HL-60 (cell line): ENCODE measurements at regions not wholly inside any gene's neighbourhood (a gene's known extent, or its start where the extent isn't known, plus 50 kb on each side); places are given as distances from the start of the nearest gene placed in this dataset.

Experiments used
- DNase-seq, 2 experiments: peaks; one replicate each; pipeline ENCODE4 v3.0.0-alpha.2; 2010 to 2020; ENCODE audit warnings: low read depth in 1 of 2, low spot score in 1 of 2
- H3K27ac ChIP-seq: fragments of 250-450 bp; sonication (Bioruptor Pico); replicated peaks from 2 replicates; pipeline ENCODE4 v1.5.1; 2020; ENCODE audit warnings: mild to moderate bottlenecking, moderate library complexity
- H3K27me3 ChIP-seq: fragments of 250-450 bp; sonication (Bioruptor Pico); 2 replicates; pipeline ENCODE4 v1.5.1; 2021; ENCODE audit warnings: mild to moderate bottlenecking, moderate library complexity; ENCODE audit not compliant: insufficient read depth, poor library complexity, severe bottlenecking
- H3K4me3 ChIP-seq: replicated peaks from 2 replicates; pipeline ENCODE4 v1.5.1; 2011; ENCODE audit warnings: mild to moderate bottlenecking, control low read depth, low read length; ENCODE audit not compliant: insufficient read depth
- CTCF ChIP-seq: IDR thresholded peaks from one replicate; pipeline ENCODE4 v1.5.1; 2011; ENCODE audit warnings: low read length, control low read depth, inconsistent platforms; ENCODE audit not compliant: insufficient read depth
- GABPA ChIP-seq: IDR thresholded peaks from 2 replicates; pipeline ENCODE4 v1.6.1; 2012; ENCODE audit warnings: low read depth
- POLR2AphosphoS5 ChIP-seq: IDR thresholded peaks from 2 replicates; pipeline ENCODE4 v1.6.1; 2012; ENCODE audit warnings: low read depth
- REST ChIP-seq: IDR thresholded peaks from 2 replicates; pipeline ENCODE4 v1.6.1; 2012; ENCODE audit warnings: low read depth; ENCODE audit not compliant: insufficient replicate concordance
- SPI1 ChIP-seq: IDR thresholded peaks from 2 replicates; pipeline ENCODE4 v1.6.1; 2012; ENCODE audit warnings: low read depth, mild to moderate bottlenecking, borderline replicate concordance

DNA sequence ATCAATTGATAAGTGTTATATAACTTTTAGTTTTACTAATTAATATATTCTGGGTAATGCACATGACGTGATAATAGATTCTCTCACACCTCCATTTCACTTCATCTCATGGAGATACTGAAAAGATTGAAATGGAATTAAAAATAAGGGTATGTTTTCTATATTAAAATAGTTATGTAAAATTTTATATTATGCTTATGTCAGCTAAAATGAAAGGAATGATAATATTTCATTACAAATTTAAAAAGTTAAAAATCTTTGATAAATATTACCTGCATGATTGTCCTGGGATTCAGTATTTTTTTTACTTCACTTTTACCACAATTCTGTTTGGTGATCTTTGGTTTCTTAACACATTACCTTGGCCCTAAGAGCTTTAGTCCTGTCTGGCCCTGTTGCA lies 823.8 kb upstream of the NRXN1 start:
- no peak for TF ChIP-seq POLR2AphosphoS5
- TF ChIP-seq SPI1: no peak
- no peak for TF ChIP-seq CTCF
- no peak for TF ChIP-seq GABPA
- TF ChIP-seq REST: no peak
- no peaks in the 10 kb centered on the region for H3K27me3 ChIP-seq
- DNase-seq: no peak
- H3K27ac ChIP-seq: no peak overlapping the region
- no peak overlapping the region for H3K4me3 ChIP-seq

DNA sequence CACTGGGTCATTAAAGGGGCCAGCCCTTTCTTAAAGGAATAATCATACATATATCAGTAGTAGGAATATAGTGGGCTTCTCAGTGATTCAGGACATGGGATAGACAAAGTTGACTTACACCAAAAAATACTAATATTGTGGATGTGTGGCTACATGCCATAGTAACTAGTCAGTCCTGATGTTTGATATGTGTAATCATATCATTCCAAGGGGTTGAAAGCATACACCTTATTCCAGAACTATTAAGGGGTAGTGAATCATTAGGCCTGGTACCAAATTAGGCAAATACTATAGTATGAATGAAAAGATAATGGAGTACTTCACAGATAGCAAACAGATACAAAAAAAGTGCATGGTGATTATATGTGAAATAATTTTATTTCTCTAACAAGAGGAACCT lies 814.9 kb upstream of the NRXN1 start:
- H3K27me3 ChIP-seq: no peaks in the 10 kb centered on the region
- H3K27ac ChIP-seq: no peak overlapping the region
- TF ChIP-seq CTCF: no peak
- no peak for TF ChIP-seq POLR2AphosphoS5
- no peak for TF ChIP-seq SPI1
- no peak for TF ChIP-seq REST
- no peak for TF ChIP-seq GABPA
- no peak for DNase-seq
- H3K4me3 ChIP-seq: no peak overlapping the region

- DNase-seq: no peak
- Histone ChIP-seq H3K4me3 (no peak overlapping the region), H3K27ac (no peak overlapping the region), H3K27me3 (no peaks in the 10 kb centered on the region)
- TF ChIP-seq CTCF (no peak), POLR2AphosphoS5 (no peak), SPI1 (no peak), GABPA (no peak), REST (no peak)
These were observed 814.1 kb upstream of the NRXN1 start for GRCh38 chr2:51846018-51846417.
